ENCODE measurements at regions not wholly inside any gene's neighbourhood (a gene's known extent, or its start where the extent isn't known, plus 50 kb on each side); places are given as distances from the start of the nearest gene placed in this dataset.

DNA sequence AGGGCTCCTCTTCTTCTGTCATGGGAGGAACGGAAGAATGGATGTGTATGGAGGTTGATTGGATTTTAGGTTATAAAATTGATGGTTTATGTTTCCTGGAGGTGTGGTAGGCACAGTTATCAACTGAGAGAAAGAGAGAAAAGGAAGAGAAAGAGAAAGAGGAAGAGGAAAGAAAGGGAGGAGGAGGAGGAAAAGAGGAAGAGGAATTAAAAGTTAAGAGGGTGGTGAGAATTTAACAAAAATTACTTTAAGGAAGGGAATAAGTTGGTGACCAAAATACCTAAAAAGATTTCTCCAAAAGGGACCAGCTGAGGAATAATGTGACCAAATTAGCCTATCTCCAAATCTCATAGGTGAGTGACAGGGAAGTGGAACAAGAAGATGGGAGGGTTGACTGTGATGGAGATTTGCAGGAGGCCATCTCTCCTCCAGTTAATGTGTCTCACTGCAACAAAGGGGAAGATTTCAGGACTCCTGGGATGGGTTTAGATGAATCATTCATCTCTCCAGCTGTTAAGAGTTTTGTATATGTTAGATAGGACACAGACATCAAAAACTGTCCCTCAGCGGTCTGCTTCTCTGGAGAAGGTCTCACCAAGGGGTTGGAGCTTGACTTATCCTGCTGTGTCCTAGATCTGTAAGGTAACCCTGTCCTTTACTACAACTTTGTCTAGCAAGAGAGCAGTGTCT is 76.0 kb upstream of the TMC1 start:
- no CpG with 5 or more reads among the region's 2 CpGs for WGBS (ENCODE audit: extremely low coverage, insufficient read length, low lambda C conversion rate)

More for the DNA sequence above, 76.0 kb upstream of the TMC1 start:
- Histone ChIP-seq H3K23ac (ENCODE audit: insufficient read length, low read depth, low read length) (no peak overlapping the region), H2AFZ (ENCODE audit: low read length) (no peak overlapping the region), H3K79me1 (ENCODE audit: insufficient read depth, low read depth, low read length, poor library complexity, severe bottlenecking) (no peaks in the 10 kb centered on the region), H2BK12ac (ENCODE audit: insufficient read length, low read depth, low read length) (no peak overlapping the region), H3K27ac (ENCODE audit: insufficient read length, low read depth, low read length) (no peak overlapping the region), H3K4me2 (ENCODE audit: insufficient read depth, insufficient read length, low read length) (no peak overlapping the region), H3K9me3 (ENCODE audit: control insufficient read depth, low read depth, low read length) (no peaks in the 10 kb centered on the region), H3K23me2 (ENCODE audit: insufficient read length, low read depth, low read length, poor library complexity, severe bottlenecking) (no peaks in the 10 kb centered on the region), H4K20me1 (ENCODE audit: control insufficient read depth, insufficient read depth, insufficient read length) (no peaks in the 10 kb centered on the region), H3K18ac (ENCODE audit: insufficient read length, low read depth, low read length) (no peak overlapping the region), H2AK5ac (ENCODE audit: insufficient read length, low read length) (no peak overlapping the region), H2BK120ac (ENCODE audit: low read depth, low read length, poor library complexity, severe bottlenecking) (no peak overlapping the region), H3K56ac (ENCODE audit: insufficient read length, low read depth, low read length) (no peak overlapping the region), H3K9ac (ENCODE audit: extremely low read depth, insufficient read length, low read length) (no peak overlapping the region), H3K4ac (ENCODE audit: low read depth, low read length) (no peak overlapping the region), H4K8ac (replicated peaks; ENCODE audit: insufficient read length, low read depth, low read length) (no peak overlapping the region), H3K4me1 (ENCODE audit: insufficient read depth, low read length) (peaks cover 2% of the 10 kb centered on the region; the same call in 1 of the 2 replicates), H3K79me2 (ENCODE audit: insufficient read depth, low read length) (no peaks in the 10 kb centered on the region), H2BK15ac (ENCODE audit: low read depth, low read length) (no peak overlapping the region), H2BK5ac (ENCODE audit: insufficient read length, low read length) (no peak overlapping the region), H3K14ac (ENCODE audit: insufficient read depth, low read length) (no peak overlapping the region), H4K91ac (ENCODE audit: insufficient read length, low read depth, low read length) (no peak overlapping the region), H4K5ac (ENCODE audit: insufficient read length, low read depth, low read length) (no peak overlapping the region), H3K27me3 (ENCODE audit: insufficient read depth, low read length) (no peaks in the 10 kb centered on the region), H3T11ph (ENCODE audit: low read length) (no peak overlapping the region), H2BK20ac (ENCODE audit: low read depth, low read length, poor library complexity, severe bottlenecking) (no peak overlapping the region)
- no peak for DNase-seq
- peaks cover 16 to 28% of the 10 kb centered on the region in 2 experiments for H3K4me1 Mint-ChIP-seq
- H3K27ac Mint-ChIP-seq = no peak overlapping the region
- H3K36me3 Mint-ChIP-seq (ENCODE audit: insufficient read depth in 1 of 3, low read depth in 3 of 3) = 0 out of 7 replicates have a peak, but pooled peaks cover 0 to under 1% (median 0%) of the 10 kb centered on the region in 3 experiments
- H3K9me3 Mint-ChIP-seq = peaks cover 0 to under 1% of the 10 kb centered on the region in 2 experiments; a peak in 1 of 5 replicates
- H3K4me3 Mint-ChIP-seq = no peak overlapping the region
- H3K27me3 Mint-ChIP-seq (ENCODE audit: low read depth) = no peaks in the 10 kb centered on the region
- TF ChIP-seq, protein P1, sequence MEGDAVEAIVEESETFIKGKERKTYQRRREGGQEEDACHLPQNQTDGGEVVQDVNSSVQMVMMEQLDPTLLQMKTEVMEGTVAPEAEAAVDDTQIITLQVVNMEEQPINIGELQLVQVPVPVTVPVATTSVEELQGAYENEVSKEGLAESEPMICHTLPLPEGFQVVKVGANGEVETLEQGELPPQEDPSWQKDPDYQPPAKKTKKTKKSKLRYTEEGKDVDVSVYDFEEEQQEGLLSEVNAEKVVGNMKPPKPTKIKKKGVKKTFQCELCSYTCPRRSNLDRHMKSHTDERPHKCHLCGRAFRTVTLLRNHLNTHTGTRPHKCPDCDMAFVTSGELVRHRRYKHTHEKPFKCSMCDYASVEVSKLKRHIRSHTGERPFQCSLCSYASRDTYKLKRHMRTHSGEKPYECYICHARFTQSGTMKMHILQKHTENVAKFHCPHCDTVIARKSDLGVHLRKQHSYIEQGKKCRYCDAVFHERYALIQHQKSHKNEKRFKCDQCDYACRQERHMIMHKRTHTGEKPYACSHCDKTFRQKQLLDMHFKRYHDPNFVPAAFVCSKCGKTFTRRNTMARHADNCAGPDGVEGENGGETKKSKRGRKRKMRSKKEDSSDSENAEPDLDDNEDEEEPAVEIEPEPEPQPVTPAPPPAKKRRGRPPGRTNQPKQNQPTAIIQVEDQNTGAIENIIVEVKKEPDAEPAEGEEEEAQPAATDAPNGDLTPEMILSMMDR (conservative IDR thresholded peaks at IDR 0.05) = no peak
